Smooth muscle cell (in vitro differentiated cells): ENCODE measurements at regions not wholly inside any gene's neighbourhood (a gene's known extent, or its start where the extent isn't known, plus 50 kb on each side); places are given as distances from the start of the nearest gene placed in this dataset.
"Not testable (repeated sequence)": the region's sequence is repeated elsewhere in the genome, so short reads cannot be mapped to it uniquely, and the experiment has no call there.

Experiments
- DNase-seq: peaks from one replicate; lab custom pipeline; 2025; ENCODE audit not compliant: unreplicated experiment; lab: John Stamatoyannopoulos, UW
- H2AFZ ChIP-seq: fragments of 200-600 bp; sonication (generic); 2 replicates; pipeline ENCODE4 v1.6.0; 2016; ENCODE audit warnings: antibody characterized with exemption, low read depth, mild to moderate bottlenecking
- H3F3A ChIP-seq: fragments of 200-600 bp; sonication (generic); 2 replicates; pipeline ENCODE4 v1.6.0; 2017; ENCODE audit warnings: antibody characterized with exemption, low read depth
- H3K27ac ChIP-seq: fragments of 200-600 bp; sonication (generic); 2 replicates; pipeline ENCODE4 v1.5.1; 2016; ENCODE audit warnings: low read depth, mild to moderate bottlenecking
- H3K27me3 ChIP-seq: fragments of 200-600 bp; sonication (generic); 2 replicates; pipeline ENCODE4 v1.6.1; 2016; ENCODE audit warnings: low read depth, mild to moderate bottlenecking
- H3K36me3 ChIP-seq: fragments of 200-600 bp; sonication (generic); 2 replicates; pipeline ENCODE4 v1.5.1; 2016; ENCODE audit warnings: low read depth
- H3K4me1 ChIP-seq: fragments of 200-600 bp; sonication (generic); 2 replicates; pipeline ENCODE4 v1.5.1; 2016; ENCODE audit warnings: low read depth
- H3K4me2 ChIP-seq: fragments of 200-600 bp; sonication (generic); 2 replicates; pipeline ENCODE4 v1.6.0; 2016; ENCODE audit warnings: mild to moderate bottlenecking
- H3K4me3 ChIP-seq: fragments of 200-600 bp; sonication (generic); 2 replicates; pipeline ENCODE4 v1.5.1; 2016; ENCODE audit warnings: mild to moderate bottlenecking
- H3K79me2 ChIP-seq: fragments of 200-600 bp; sonication (generic); 2 replicates; pipeline ENCODE4 v1.6.0; 2016; ENCODE audit warnings: low read depth, mild to moderate bottlenecking
- H3K9ac ChIP-seq: fragments of 200-600 bp; sonication (generic); 2 replicates; pipeline ENCODE4 v1.6.0; 2016; ENCODE audit warnings: low read depth
- H3K9me3 ChIP-seq: fragments of 200-600 bp; sonication (generic); replicated peaks from 2 replicates; pipeline ENCODE4 v1.5.1; 2016; ENCODE audit warnings: low read depth
- H4K20me1 ChIP-seq: fragments of 200-600 bp; sonication (generic); 2 replicates; pipeline ENCODE4 v1.6.0; 2016; ENCODE audit warnings: low read depth
- WGBS: methylation state at CpG from one replicate; pipeline ENCODE4 v1.1.7; 2016; ENCODE audit warnings: low lambda C conversion rate; 5-methylcytosine and 5-hydroxymethylcytosine counted together
- TF ChIP-seq, protein P1 (sequence below): fragments of 200-600 bp; sonication (generic); IDR thresholded peaks from 2 replicates; pipeline ENCODE4 v1.5.1; 2017; ENCODE audit warnings: borderline replicate concordance, mild to moderate bottlenecking, antibody characterized with exemption; ENCODE audit not compliant: insufficient read depth, poor library complexity, severe bottlenecking

- no peak for DNase-seq
- Histone ChIP-seq H3K36me3 (no peaks in the 10 kb centered on the region), H3K27ac (no peak overlapping the region), H2AFZ (no peak overlapping the region), H3K4me1 (no peaks in the 10 kb centered on the region), H3K9ac (no peak overlapping the region), H3K27me3 (no peaks in the 10 kb centered on the region), H3K4me3 (no peak overlapping the region), H3K79me2 (no peaks in the 10 kb centered on the region), H3F3A (no peaks in the 10 kb centered on the region), H3K4me2 (no peak overlapping the region), H3K9me3 (no peaks in the 10 kb centered on the region), H4K20me1 (no peaks in the 10 kb centered on the region)
- 85% methylated on average over 5 of the region's 5 CpGs for WGBS
- TF ChIP-seq, protein P1, sequence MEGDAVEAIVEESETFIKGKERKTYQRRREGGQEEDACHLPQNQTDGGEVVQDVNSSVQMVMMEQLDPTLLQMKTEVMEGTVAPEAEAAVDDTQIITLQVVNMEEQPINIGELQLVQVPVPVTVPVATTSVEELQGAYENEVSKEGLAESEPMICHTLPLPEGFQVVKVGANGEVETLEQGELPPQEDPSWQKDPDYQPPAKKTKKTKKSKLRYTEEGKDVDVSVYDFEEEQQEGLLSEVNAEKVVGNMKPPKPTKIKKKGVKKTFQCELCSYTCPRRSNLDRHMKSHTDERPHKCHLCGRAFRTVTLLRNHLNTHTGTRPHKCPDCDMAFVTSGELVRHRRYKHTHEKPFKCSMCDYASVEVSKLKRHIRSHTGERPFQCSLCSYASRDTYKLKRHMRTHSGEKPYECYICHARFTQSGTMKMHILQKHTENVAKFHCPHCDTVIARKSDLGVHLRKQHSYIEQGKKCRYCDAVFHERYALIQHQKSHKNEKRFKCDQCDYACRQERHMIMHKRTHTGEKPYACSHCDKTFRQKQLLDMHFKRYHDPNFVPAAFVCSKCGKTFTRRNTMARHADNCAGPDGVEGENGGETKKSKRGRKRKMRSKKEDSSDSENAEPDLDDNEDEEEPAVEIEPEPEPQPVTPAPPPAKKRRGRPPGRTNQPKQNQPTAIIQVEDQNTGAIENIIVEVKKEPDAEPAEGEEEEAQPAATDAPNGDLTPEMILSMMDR: no peak
Measured at GRCh38 chr16:80896776-80897175, 92.4 kb upstream of the CDYL2 start.

DNA sequence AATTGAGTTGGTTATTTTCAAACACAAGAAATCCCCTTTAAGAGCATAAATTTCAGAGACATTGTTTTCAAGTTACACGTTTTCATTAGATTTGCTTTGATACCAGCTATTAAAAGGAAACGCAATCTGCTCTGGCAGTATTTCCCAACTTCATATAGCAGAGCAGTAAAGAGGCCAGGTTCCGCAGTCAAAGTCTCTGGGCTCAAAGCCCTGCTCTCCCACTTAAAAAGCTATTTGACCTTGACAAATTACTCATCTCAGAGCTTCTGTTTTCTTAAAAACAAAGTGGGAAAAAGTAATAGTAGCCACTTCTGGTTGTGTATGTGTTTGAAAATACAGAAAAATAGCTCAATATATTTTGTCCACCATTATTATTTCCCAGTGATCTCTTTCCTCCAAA is 89.7 kb upstream of the CDYL2 start:
- Histone ChIP-seq H3K4me2 (no peak overlapping the region), H3K9me3 (no peaks in the 10 kb centered on the region), H3K4me1 (no peaks in the 10 kb centered on the region), H4K20me1 (no peaks in the 10 kb centered on the region), H3K27ac (no peak overlapping the region), H3F3A (no peaks in the 10 kb centered on the region), H3K27me3 (no peaks in the 10 kb centered on the region), H3K79me2 (no peaks in the 10 kb centered on the region), H3K4me3 (no peak overlapping the region), H3K36me3 (no peaks in the 10 kb centered on the region), H2AFZ (no peak overlapping the region), H3K9ac (no peak overlapping the region)
- 88% methylated on average over 3 of the region's 3 CpGs for WGBS
- TF ChIP-seq, protein P1: no peak
- DNase-seq: no peak

- no peak overlapping the region for H3K9ac ChIP-seq
- no peak for DNase-seq
- H3F3A ChIP-seq: no peaks in the 10 kb centered on the region
- no peak overlapping the region for H3K27ac ChIP-seq
- no peak overlapping the region for H3K4me3 ChIP-seq
- H4K20me1 ChIP-seq: no peaks in the 10 kb centered on the region
- H2AFZ ChIP-seq: no peak overlapping the region
- H3K4me2 ChIP-seq: no peak overlapping the region
- H3K79me2 ChIP-seq: no peaks in the 10 kb centered on the region
- no peaks in the 10 kb centered on the region for H3K9me3 ChIP-seq
- H3K4me1 ChIP-seq: no peaks in the 10 kb centered on the region
- WGBS: 92% methylated on average over 6 of the region's 6 CpGs
- H3K27me3 ChIP-seq: no peaks in the 10 kb centered on the region
- H3K36me3 ChIP-seq: no peaks in the 10 kb centered on the region
- TF ChIP-seq, protein P1: no peak
Measured at GRCh38 chr16:80893686-80894085, 89.3 kb upstream of the CDYL2 start.

GRCh38 chr16:80892395-80892794 is 88.0 kb upstream of the CDYL2 start:
- H3K4me3 ChIP-seq, H3F3A ChIP-seq, H3K27ac ChIP-seq, H3K27me3 ChIP-seq, H2AFZ ChIP-seq, H3K36me3 ChIP-seq, H3K4me2 ChIP-seq, H3K79me2 ChIP-seq, H3K4me1 ChIP-seq, DNase-seq, H3K9me3 ChIP-seq, H3K9ac ChIP-seq, H4K20me1 ChIP-seq: not testable (repeated sequence)
- 90% methylated on average over 10 of the region's 10 CpGs for WGBS
